Mesendoderm (in vitro differentiated cells): ENCODE measurements at regions not wholly inside any gene's neighbourhood (a gene's known extent, or its start where the extent isn't known, plus 50 kb on each side); places are given as distances from the start of the nearest gene placed in this dataset.

ENCODE experiments used
- DNase-seq: peaks from one replicate; pipeline ENCODE4 v3.0.0; 2013
- H2AK5ac ChIP-seq: 2 replicates; pipeline ENCODE4 v1.6.1; 2013; ENCODE audit warnings: low read length, inconsistent platforms
- H2BK120ac ChIP-seq: 2 replicates; pipeline ENCODE4 v1.6.1; 2013; ENCODE audit warnings: low read depth, mild to moderate bottlenecking, low read length, moderate library complexity, mixed read lengths
- H2BK15ac ChIP-seq: replicated peaks from 2 replicates; pipeline ENCODE4 v1.6.1; 2013; ENCODE audit warnings: low read depth, mild to moderate bottlenecking, moderate library complexity
- H2BK5ac ChIP-seq: 2 replicates; pipeline ENCODE4 v1.6.1; 2013; ENCODE audit warnings: low read length, inconsistent platforms
- H3K18ac ChIP-seq: 2 replicates; pipeline ENCODE4 v1.6.1; 2013; ENCODE audit warnings: mild to moderate bottlenecking, low read length, mixed read lengths
- H3K23ac ChIP-seq: one replicate; pipeline ENCODE4 v1.6.1; 2013; ENCODE audit warnings: low read length
- H3K27ac ChIP-seq: 2 replicates; pipeline ENCODE4 v1.5.1; 2013; ENCODE audit warnings: low read depth, mild to moderate bottlenecking, inconsistent platforms, low read length, moderate library complexity
- H3K27me3 ChIP-seq: 2 replicates; pipeline ENCODE4 v1.6.1; 2013; ENCODE audit warnings: low read length, control low read depth, mild to moderate bottlenecking, inconsistent platforms; ENCODE audit not compliant: insufficient read depth, poor library complexity
- H3K36me3 ChIP-seq: 2 replicates; pipeline ENCODE4 v1.6.1; 2013; ENCODE audit warnings: low read length, inconsistent platforms; ENCODE audit not compliant: control insufficient read depth, insufficient read depth
- H3K4ac ChIP-seq: one replicate; pipeline ENCODE4 v1.6.1; 2013; ENCODE audit warnings: low read depth, mild to moderate bottlenecking, low read length, moderate library complexity
- H3K4me1 ChIP-seq: 2 replicates; pipeline ENCODE4 v1.6.1; 2013; ENCODE audit warnings: low read depth, low read length, inconsistent platforms; ENCODE audit not compliant: control insufficient read depth
- H3K4me2 ChIP-seq: 2 replicates; pipeline ENCODE4 v1.6.1; 2013; ENCODE audit warnings: low read length
- H3K4me3 ChIP-seq: 2 replicates; pipeline ENCODE4 v1.5.1; 2013; ENCODE audit warnings: mild to moderate bottlenecking, low read length
- H3K56ac ChIP-seq: one replicate; pipeline ENCODE4 v1.6.1; 2013; ENCODE audit warnings: low read length
- H3K79me1 ChIP-seq: 2 replicates; pipeline ENCODE4 v1.6.1; 2013; ENCODE audit warnings: low read length, inconsistent platforms
- H3K79me2 ChIP-seq: 2 replicates; pipeline ENCODE4 v1.6.1; 2013; ENCODE audit warnings: mild to moderate bottlenecking, low read length; ENCODE audit not compliant: control insufficient read depth, insufficient read depth
- H3K9ac ChIP-seq: 2 replicates; pipeline ENCODE4 v1.6.1; 2013; ENCODE audit warnings: low read length, inconsistent platforms
- H4K5ac ChIP-seq: one replicate; pipeline ENCODE4 v1.6.1; 2013; ENCODE audit warnings: low read length
- H4K8ac ChIP-seq: one replicate; pipeline ENCODE4 v1.6.1; 2013; ENCODE audit warnings: low read depth, mild to moderate bottlenecking, control low read depth, low read length, moderate library complexity
- WGBS: extraction: QIAGEN DNeasy Blood & Tissue Kit; methylation state at CpG from one replicate; pipeline ENCODE4 v1.1.7; 2013; ENCODE audit warnings: low lambda C conversion rate, missing lambda C conversion rate; ENCODE audit not compliant: insufficient coverage; ENCODE audit errors: extremely low coverage; 5-methylcytosine and 5-hydroxymethylcytosine counted together

DNA sequence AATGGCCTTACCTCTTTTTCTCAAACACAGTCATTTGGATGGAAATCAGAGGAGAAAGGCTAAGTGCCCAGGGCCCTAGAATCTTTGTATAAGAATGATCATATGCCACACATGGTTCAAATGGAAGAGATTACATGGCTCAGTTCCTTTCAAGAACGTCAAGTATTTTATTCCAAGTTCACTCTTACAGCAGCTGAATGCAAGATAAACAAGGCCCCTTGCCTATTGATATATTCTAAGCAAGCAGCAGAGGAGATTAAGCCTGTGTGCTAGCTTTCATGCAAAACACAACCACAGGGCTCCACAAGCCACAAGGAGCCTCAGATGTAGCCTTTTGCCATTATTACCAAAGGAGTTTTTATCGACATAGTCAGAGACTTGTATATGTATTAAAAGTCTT, 55.3 kb upstream of the SLCO6A1 start:
- no peak overlapping the region for H2BK5ac ChIP-seq
- DNase-seq: peak; percentile 10
- no peaks in the 10 kb centered on the region for H3K36me3 ChIP-seq
- H3K27ac ChIP-seq: no peak overlapping the region
- no peak overlapping the region for H2BK15ac ChIP-seq
- H3K79me2 ChIP-seq: no peaks in the 10 kb centered on the region
- H4K5ac ChIP-seq: no peak overlapping the region
- no peak overlapping the region for H3K4me3 ChIP-seq
- no peak overlapping the region for H4K8ac ChIP-seq
- no peak overlapping the region for H2AK5ac ChIP-seq
- no peak overlapping the region for H3K9ac ChIP-seq
- H3K56ac ChIP-seq: no peak overlapping the region
- H3K79me1 ChIP-seq: no peaks in the 10 kb centered on the region
- H3K4me1 ChIP-seq: no peaks in the 10 kb centered on the region
- no peak overlapping the region for H3K18ac ChIP-seq
- H3K4ac ChIP-seq: no peak overlapping the region
- H3K23ac ChIP-seq: no peak overlapping the region
- no peak overlapping the region for H2BK120ac ChIP-seq
- H3K4me2 ChIP-seq: no peak overlapping the region
- WGBS: no CpG with 5 or more reads among the region's 2 CpGs
- no peaks in the 10 kb centered on the region for H3K27me3 ChIP-seq

DNA sequence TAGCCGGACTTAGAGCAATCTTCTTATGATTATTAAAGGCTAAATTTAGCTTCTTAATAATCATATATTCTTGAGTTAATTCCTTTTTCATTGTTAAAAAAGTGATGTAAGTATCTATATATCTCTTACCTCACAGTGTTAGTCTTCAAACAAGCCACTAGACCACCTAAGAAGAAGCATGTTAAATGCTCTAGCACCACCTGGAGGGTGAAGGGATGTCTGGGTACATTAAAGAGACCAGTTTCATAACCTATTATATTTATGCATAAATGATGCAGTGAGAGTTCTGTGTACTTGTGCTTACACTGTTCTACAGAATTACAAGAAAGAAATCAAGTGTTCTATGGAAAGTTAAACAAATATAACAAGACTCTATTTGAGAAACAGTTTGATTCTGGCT, 55.9 kb upstream of the SLCO6A1 start:
- Histone ChIP-seq H3K18ac (no peak overlapping the region), H2BK15ac (no peak overlapping the region), H3K36me3 (no peaks in the 10 kb centered on the region), H2AK5ac (no peak overlapping the region), H2BK120ac (no peak overlapping the region), H3K27me3 (no peaks in the 10 kb centered on the region), H4K5ac (no peak overlapping the region), H3K27ac (no peak overlapping the region), H3K23ac (no peak overlapping the region), H3K9ac (no peak overlapping the region), H3K4me2 (no peak overlapping the region), H3K4me3 (no peak overlapping the region), H2BK5ac (no peak overlapping the region), H3K4me1 (no peaks in the 10 kb centered on the region), H3K56ac (no peak overlapping the region), H4K8ac (no peak overlapping the region), H3K79me1 (no peaks in the 10 kb centered on the region), H3K4ac (no peak overlapping the region), H3K79me2 (no peaks in the 10 kb centered on the region)
- DNase-seq: peak; percentile 35
- no CpG with 5 or more reads among the region's 1 CpG for WGBS

DNA sequence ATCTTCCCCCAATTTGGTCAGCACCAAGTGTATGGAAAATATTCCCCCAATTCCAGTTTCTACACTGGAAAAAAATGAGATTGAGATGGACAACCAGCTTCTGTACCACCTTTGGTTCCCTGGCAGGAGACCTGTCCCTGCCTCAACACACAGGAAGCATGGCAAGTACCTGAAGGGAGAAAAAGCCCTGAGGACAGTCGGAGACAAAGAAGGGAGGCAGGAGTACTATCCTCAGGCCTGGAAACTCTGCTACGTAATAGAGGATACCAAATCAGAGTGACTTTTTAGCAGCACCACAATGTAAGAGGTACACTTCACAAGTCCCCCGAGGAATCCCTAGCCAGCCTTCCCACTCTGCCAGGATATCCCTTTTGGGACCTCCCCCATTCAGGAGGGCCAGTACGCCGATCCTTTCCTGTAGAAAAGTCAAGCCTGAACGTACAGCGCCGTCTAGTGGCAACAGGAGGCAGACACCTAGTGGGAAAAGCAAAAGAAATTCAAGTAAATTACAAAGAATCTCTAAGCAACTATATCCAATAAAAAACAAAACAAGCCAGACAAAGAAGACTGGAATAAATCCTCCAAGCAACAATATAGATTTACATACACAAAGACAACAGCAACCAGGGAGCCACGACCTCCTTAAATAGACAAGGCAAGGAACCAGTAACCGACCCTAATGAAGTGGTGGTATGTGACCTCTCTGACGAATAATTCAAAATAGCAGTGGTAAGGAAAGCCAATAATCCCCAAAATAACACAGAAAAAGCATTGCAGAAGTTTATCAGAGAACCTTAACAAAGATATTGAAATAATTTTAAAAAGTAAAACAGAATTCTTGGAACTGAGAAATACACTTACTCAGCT, 63.3 kb upstream of the SLCO6A1 start:
- no peak overlapping the region for H2BK15ac ChIP-seq
- H3K4me3 ChIP-seq: no peak overlapping the region
- no peak overlapping the region for H3K27ac ChIP-seq
- no peak overlapping the region for H4K8ac ChIP-seq
- H3K36me3 ChIP-seq: no peaks in the 10 kb centered on the region
- no CpG with 5 or more reads among the region's 11 CpGs for WGBS
- H3K56ac ChIP-seq: no peak overlapping the region
- H2BK5ac ChIP-seq: no peak overlapping the region
- H3K4ac ChIP-seq: no peak overlapping the region
- no peak overlapping the region for H3K4me2 ChIP-seq
- H2AK5ac ChIP-seq: no peak overlapping the region
- no peaks in the 10 kb centered on the region for H3K27me3 ChIP-seq
- H4K5ac ChIP-seq: no peak overlapping the region
- H2BK120ac ChIP-seq: no peak overlapping the region
- no peak overlapping the region for H3K18ac ChIP-seq
- no peak overlapping the region for H3K9ac ChIP-seq
- H3K4me1 ChIP-seq: no peaks in the 10 kb centered on the region
- H3K79me2 ChIP-seq: no peaks in the 10 kb centered on the region
- no peak overlapping the region for H3K23ac ChIP-seq
- DNase-seq: peak; percentile 90
- H3K79me1 ChIP-seq: no peaks in the 10 kb centered on the region

DNA sequence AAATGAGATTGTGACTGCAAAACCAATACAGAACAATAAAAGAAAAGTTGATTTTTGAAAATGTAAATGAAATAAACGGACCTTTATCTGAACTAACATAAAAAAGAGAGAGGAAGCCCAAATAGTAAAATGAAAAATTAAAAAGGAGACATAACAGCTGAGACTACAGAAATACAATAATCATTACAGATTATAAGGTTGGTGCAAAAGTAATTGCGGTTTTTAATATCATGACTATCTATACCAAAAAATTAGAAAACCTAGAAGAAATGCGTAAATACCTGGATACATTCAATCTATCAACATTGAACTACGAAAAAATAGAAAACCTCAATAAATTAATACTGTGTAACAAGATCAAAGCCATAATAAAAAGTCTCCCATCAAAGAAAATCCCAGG, 71.9 kb upstream of the SLCO6A1 start:
- DNase-seq: no peak
- Histone ChIP-seq H3K23ac (no peak overlapping the region), H3K27ac (no peak overlapping the region), H2BK120ac (no peak overlapping the region), H2BK5ac (no peak overlapping the region), H4K5ac (no peak overlapping the region), H3K4me1 (no peaks in the 10 kb centered on the region), H3K4me3 (no peak overlapping the region), H4K8ac (no peak overlapping the region), H3K79me2 (no peaks in the 10 kb centered on the region), H3K56ac (no peak overlapping the region), H3K79me1 (no peaks in the 10 kb centered on the region), H2BK15ac (no peak overlapping the region), H2AK5ac (no peak overlapping the region), H3K27me3 (no peaks in the 10 kb centered on the region), H3K9ac (no peak overlapping the region), H3K18ac (no peak overlapping the region), H3K36me3 (no peaks in the 10 kb centered on the region), H3K4ac (no peak overlapping the region), H3K4me2 (no peak overlapping the region)
- no CpG with 5 or more reads among the region's 4 CpGs for WGBS

DNA sequence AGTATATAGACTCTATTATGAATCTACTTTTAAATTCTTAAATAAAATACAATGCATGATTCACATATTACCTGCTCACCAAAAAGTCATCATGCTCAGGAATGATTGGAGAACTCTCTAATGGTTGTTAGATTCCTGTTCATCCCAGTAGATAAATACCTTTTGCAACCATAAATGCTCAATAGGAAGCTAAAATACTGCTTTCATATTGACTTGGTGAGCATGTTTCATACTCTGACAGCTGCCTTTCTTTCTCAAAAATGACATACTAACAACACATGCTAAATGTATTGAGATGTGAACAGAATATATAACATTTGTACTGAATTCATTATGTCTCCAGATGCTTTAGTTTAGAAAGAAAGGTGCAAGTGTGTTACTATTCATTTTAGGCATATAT, 79.6 kb upstream of the SLCO6A1 start:
- no peak overlapping the region for H4K8ac ChIP-seq
- H3K56ac ChIP-seq: no peak overlapping the region
- no peak overlapping the region for H3K4ac ChIP-seq
- no peaks in the 10 kb centered on the region for H3K79me1 ChIP-seq
- no peak overlapping the region for H3K23ac ChIP-seq
- no peak overlapping the region for H2BK5ac ChIP-seq
- H3K4me2 ChIP-seq: no peak overlapping the region
- H3K18ac ChIP-seq: no peak overlapping the region
- no peak overlapping the region for H2BK120ac ChIP-seq
- no peaks in the 10 kb centered on the region for H3K79me2 ChIP-seq
- H3K4me1 ChIP-seq: no peaks in the 10 kb centered on the region
- no peak for DNase-seq
- H3K9ac ChIP-seq: no peak overlapping the region
- H3K36me3 ChIP-seq: no peaks in the 10 kb centered on the region
- no peak overlapping the region for H2AK5ac ChIP-seq
- H3K4me3 ChIP-seq: no peak overlapping the region
- no peak overlapping the region for H2BK15ac ChIP-seq
- no peak overlapping the region for H4K5ac ChIP-seq
- no peaks in the 10 kb centered on the region for H3K27me3 ChIP-seq
- H3K27ac ChIP-seq: no peak overlapping the region

DNA sequence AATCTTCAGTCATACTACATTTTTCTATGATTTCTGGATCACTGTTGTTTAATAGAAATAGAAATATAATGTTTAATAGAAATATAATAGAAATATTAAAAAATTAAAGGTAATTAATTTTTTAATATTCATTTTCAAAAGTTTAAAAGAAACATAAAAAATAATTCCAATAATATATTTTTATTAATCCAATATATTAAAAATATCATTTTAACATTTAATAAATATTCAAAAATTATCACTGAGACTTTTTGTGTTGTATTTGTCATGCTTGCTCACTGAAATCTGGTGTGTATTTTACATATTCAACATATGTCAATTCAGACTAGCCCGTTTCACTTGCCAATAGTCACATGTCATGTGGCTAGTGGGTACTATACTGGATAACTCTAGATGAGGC, 80.6 kb upstream of the SLCO6A1 start:
- Histone ChIP-seq H3K56ac (no peak overlapping the region), H3K79me2 (no peaks in the 10 kb centered on the region), H3K79me1 (no peaks in the 10 kb centered on the region), H2BK5ac (no peak overlapping the region), H3K23ac (no peak overlapping the region), H2BK120ac (no peak overlapping the region), H3K27me3 (no peaks in the 10 kb centered on the region), H2BK15ac (no peak overlapping the region), H2AK5ac (no peak overlapping the region), H4K8ac (no peak overlapping the region), H3K4me1 (no peaks in the 10 kb centered on the region), H3K9ac (no peak overlapping the region), H3K4ac (no peak overlapping the region), H3K36me3 (no peaks in the 10 kb centered on the region), H4K5ac (no peak overlapping the region), H3K4me3 (no peak overlapping the region), H3K4me2 (no peak overlapping the region), H3K27ac (no peak overlapping the region), H3K18ac (no peak overlapping the region)
- DNase-seq: no peak
- WGBS: no CpG with 5 or more reads among the region's 1 CpG
